ENCODE measurements at regions not wholly inside any gene's neighbourhood (a gene's known extent, or its start where the extent isn't known, plus 50 kb on each side); places are given as distances from the start of the nearest gene placed in this dataset.

- H3K36me3 ChIP-seq (ENCODE audit: control insufficient read depth, insufficient read depth, low read length): no peaks in the 10 kb centered on the region
- TF ChIP-seq CTCF (IDR thresholded peaks at IDR 0.05): no peak
- no peak overlapping the region for H3K9ac ChIP-seq
- no peaks in the 10 kb centered on the region for H3K4me1 ChIP-seq
- no peaks in the 10 kb centered on the region for H3K27me3 ChIP-seq (ENCODE audit: control insufficient read depth, insufficient read depth, low read length)
- no peak overlapping the region for H2AFZ ChIP-seq
- H3K27ac ChIP-seq: no peak overlapping the region
- H3K4me2 ChIP-seq (ENCODE audit: low read length): no peak overlapping the region
- no peak overlapping the region for H3K4me3 ChIP-seq (ENCODE audit: low read depth, low read length)
- H3K9me3 ChIP-seq (ENCODE audit: control insufficient read depth, low read length): no peaks in the 10 kb centered on the region
- no peaks in the 10 kb centered on the region for H3K79me2 ChIP-seq
These were observed 106.3 kb upstream of the GJB5 start for GRCh38 chr1:34648501-34648900.

DNA sequence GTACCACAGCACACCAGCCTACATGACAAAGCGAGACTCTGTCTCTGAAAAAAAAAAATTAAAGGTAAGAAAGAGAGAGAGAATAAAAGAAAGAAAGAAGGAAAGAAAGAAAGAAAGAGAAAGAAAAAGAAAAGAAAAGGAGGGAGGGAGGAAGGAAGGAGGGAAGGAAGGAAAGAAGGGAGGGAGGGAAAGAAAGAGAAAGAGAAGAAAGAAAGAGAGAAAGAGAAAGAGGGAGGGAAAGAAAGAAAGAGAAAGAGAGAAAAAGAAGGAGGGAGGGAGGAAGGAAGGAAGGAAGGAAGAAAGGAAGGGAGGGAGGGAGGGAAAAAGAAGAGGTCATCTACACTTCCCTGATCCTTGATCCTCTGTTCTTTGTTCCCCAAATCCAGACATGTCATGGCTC is 104.8 kb upstream of the GJB5 start:
- H3K27ac ChIP-seq: no peak overlapping the region
- no peak overlapping the region for H3K4me3 ChIP-seq (ENCODE audit: low read depth, low read length)
- H2AFZ ChIP-seq: no peak overlapping the region
- H3K36me3 ChIP-seq (ENCODE audit: control insufficient read depth, insufficient read depth, low read length): no peaks in the 10 kb centered on the region
- no peak overlapping the region for H3K4me2 ChIP-seq (ENCODE audit: low read length)
- H3K79me2 ChIP-seq: no peaks in the 10 kb centered on the region
- no peak for TF ChIP-seq CTCF (IDR thresholded peaks at IDR 0.05)
- no peaks in the 10 kb centered on the region for H3K27me3 ChIP-seq (ENCODE audit: control insufficient read depth, insufficient read depth, low read length)
- no peaks in the 10 kb centered on the region for H3K9me3 ChIP-seq (ENCODE audit: control insufficient read depth, low read length)
- H3K4me1 ChIP-seq: no peaks in the 10 kb centered on the region
- H3K9ac ChIP-seq: no peak overlapping the region

DNA sequence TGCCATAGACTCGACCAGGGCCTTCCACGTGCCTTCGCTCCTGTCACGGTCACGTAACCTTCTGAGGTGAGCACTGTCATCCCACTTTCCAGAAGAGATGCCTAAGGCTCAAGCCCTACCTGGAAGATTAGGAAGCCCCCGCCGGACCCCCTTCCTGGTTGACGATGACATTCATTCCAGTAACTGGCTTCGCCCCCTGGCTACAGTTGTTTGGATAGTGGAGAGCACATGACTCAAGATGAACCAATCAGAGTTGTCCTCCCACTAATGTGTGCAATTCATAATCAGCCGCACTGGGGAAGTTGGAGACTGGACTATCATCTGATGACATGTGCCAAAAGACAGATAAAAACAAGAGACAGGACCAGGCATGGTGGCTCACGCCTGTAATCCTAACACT is 104.0 kb upstream of the GJB5 start:
- no peak for TF ChIP-seq CTCF (IDR thresholded peaks at IDR 0.05)
- Histone ChIP-seq H3K27me3 (ENCODE audit: control insufficient read depth, insufficient read depth, low read length) (no peaks in the 10 kb centered on the region), H2AFZ (no peak overlapping the region), H3K36me3 (ENCODE audit: control insufficient read depth, insufficient read depth, low read length) (no peaks in the 10 kb centered on the region), H3K79me2 (no peaks in the 10 kb centered on the region), H3K4me2 (ENCODE audit: low read length) (no peak overlapping the region), H3K9ac (no peak overlapping the region), H3K27ac (no peak overlapping the region), H3K9me3 (ENCODE audit: control insufficient read depth, low read length) (no peaks in the 10 kb centered on the region), H3K4me1 (no peaks in the 10 kb centered on the region), H3K4me3 (ENCODE audit: low read depth, low read length) (no peak overlapping the region)

GRCh38 chr1:34653110-34653509 is 101.7 kb upstream of the GJB5 start:
- no peak for TF ChIP-seq CTCF (IDR thresholded peaks at IDR 0.05)
- no peaks in the 10 kb centered on the region for H3K27me3 ChIP-seq (ENCODE audit: control insufficient read depth, insufficient read depth, low read length)
- H3K4me2 ChIP-seq (ENCODE audit: low read length): no peak overlapping the region

DNA sequence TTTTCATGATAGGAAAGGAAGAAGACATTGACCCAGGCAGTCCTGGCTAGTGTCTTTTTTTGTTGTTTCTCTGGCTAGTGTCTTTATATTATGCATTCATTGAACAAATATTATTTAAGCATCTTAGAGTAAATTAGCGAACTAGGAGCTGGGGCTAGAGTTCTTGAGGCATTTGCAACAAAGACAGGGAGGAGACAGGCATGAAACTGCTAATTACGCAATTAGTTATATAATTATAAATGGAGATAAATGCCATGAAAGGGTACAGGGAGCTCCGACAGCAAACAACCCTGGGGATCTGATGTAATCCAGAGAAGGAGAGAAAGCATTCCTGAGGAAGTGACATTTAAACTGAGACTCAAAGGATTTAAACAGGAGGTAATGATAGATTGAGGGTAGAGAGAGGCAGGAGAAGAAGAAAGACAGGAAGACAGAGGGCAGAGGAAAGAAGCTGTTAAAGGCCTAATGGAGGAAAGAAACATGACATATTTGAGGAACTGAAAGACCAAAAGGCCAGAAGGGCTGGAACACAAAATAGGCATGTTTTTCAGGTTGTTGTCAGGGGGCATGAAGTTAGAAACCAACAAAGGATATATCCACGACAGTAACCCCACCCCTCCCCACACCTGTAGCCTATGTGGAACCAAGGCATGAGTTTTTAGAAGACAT is 99.5 kb upstream of the GJB5 start:
- Histone ChIP-seq H3K27ac (no peak overlapping the region), H2AFZ (no peak overlapping the region), H3K4me3 (ENCODE audit: low read depth, low read length) (no peak overlapping the region), H3K9me3 (ENCODE audit: control insufficient read depth, low read length) (no peaks in the 10 kb centered on the region), H3K79me2 (no peaks in the 10 kb centered on the region), H3K36me3 (ENCODE audit: control insufficient read depth, insufficient read depth, low read length) (no peaks in the 10 kb centered on the region), H3K9ac (no peak overlapping the region), H3K4me2 (ENCODE audit: low read length) (no peak overlapping the region), H3K27me3 (ENCODE audit: control insufficient read depth, insufficient read depth, low read length) (no peaks in the 10 kb centered on the region), H3K4me1 (no peaks in the 10 kb centered on the region)
- TF ChIP-seq CTCF (IDR thresholded peaks at IDR 0.05): no peak

More at GRCh38 chr1:34653110-34653509, 101.7 kb upstream of the GJB5 start:
- Histone ChIP-seq H3K27ac (no peak overlapping the region), H3K4me1 (no peaks in the 10 kb centered on the region), H3K9me3 (ENCODE audit: control insufficient read depth, low read length) (no peaks in the 10 kb centered on the region), H2AFZ (no peak overlapping the region), H3K79me2 (no peaks in the 10 kb centered on the region), H3K9ac (no peak overlapping the region), H3K4me3 (ENCODE audit: low read depth, low read length) (no peak overlapping the region), H3K36me3 (ENCODE audit: control insufficient read depth, insufficient read depth, low read length) (no peaks in the 10 kb centered on the region)

Data from parathyroid adenoma (tissue), 2 donors.